HG03432 (cell line): ENCODE measurements at regions not wholly inside any gene's neighbourhood (a gene's known extent, or its start where the extent isn't known, plus 50 kb on each side); places are given as distances from the start of the nearest gene placed in this dataset.
"Not testable (repeated sequence)": the region's sequence is repeated elsewhere in the genome, so short reads cannot be mapped to it uniquely, and the experiment has no call there.

Experiments used
- ATAC-seq: cut with Tn5 transposase; IDR thresholded peaks from one replicate; pipeline ENCODE4 v1.9.1; 2021; ENCODE audit warnings: mild to moderate bottlenecking, moderate library complexity; ENCODE audit not compliant: unreplicated experiment

DNA sequence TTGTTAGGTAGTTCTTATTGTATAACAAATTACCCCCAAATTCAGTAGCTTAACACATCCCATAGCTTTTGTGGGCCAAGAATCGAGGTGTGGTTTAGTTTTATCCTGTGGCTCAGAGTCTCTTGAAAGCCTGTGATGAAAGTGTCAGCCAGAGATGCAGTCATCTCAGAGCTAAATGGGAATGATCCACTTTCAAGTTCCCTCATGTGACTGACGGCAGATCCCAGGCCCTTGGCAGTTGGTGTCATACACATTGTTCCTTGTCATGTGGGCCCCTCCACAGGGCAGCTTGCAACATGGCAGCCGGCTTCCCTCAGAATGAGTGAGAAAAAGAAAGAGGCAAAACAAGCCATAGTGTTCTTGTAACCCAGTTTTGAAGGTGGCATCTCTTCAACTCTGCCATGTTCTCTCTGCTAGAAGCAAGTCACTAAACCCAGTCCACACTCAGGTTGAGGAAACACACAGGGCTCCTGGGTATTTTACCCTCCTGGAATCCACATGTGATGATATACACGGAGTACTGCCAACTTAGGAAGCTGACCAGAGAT is 153.1 kb upstream of the LRRC61 start:
- ATAC-seq: not testable (repeated sequence)

DNA sequence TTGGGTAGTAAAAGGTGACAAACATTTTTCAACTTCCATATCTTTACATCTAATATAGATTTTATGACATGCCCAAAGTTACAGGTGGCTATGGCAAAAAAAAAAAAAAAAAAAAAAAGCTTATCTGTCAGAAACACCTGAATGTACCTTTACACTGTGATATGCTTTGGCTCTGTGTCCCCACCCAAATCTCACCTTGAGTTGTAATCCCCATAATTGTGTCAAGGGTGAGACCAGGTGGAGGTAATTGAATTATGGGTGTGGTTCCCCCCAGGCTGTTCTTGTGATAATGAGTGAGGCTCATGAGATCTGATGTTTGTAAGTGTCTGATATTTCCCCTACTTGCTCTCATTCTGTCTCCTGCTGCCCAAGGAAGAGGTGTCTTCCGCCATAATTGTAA is 139.6 kb upstream of the LRRC61 start:
- ATAC-seq: not testable (repeated sequence)

DNA sequence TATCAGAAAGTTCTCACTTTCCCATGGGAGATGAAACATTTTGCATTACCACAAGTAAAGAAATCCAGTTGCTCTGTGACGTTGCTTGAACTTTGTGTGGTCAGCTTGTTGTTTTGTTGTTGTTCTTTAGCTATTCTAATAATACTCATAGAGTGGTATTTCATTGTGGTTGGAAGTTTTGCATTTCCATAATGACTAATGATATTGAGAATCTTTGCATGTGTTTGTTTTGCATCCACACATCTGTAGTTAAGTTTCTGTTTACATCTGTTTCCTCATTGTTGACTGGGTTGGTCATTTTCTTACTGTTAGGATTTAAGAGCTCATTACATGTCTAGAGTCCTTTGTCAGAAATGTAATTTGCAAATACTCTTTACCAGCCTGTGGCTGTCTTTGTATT is 133.2 kb upstream of the LRRC61 start:
- ATAC-seq: peak; percentile 93

DNA sequence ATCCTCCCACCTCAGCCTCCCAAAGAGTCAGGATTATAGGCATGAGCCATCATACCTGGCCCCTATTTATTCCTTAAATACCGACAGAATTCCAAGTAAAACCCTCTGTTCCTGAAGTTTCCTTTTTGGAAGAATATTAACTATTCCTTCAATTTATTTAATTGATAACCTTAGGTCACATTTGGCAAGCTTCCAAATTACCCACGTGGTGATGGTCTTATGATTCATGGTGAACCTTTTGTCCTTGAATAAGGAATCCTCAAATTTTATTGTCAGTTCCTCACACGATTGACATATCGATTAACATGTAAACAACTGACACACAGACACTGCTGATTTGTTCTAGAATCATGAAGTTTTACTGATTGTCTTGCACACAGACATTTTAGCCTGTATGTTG is 130.6 kb upstream of the LRRC61 start:
- ATAC-seq: not testable (repeated sequence)

DNA sequence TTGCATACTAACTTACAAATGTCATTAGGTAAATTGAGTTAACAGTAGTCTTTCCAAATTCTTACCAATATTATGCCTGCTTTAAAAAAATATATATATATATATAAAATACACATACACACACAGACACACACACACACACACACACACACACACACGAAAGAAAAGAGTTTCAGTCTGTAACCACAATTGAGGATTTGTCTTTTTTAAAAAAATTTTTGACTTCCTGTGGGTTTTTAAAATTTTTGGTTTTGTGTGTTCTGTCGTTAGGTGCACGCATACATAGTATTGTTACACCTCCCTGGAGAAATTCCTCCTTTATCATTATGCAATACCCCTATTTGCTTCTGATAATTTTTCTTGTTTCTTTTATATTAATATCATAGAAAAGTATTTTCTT is 129.3 kb upstream of the LRRC61 start:
- not testable (repeated sequence) for ATAC-seq
